Muscle layer of colon (tissue), 2 donors: ENCODE measurements at regions not wholly inside any gene's neighbourhood (a gene's known extent, or its start where the extent isn't known, plus 50 kb on each side); places are given as distances from the start of the nearest gene placed in this dataset.

Source experiments
- H3K27ac ChIP-seq: one replicate; pipeline ENCODE4 v1.7.0; 2013; ENCODE audit warnings: low read depth, mild to moderate bottlenecking, low read length, moderate library complexity
- H3K27me3 ChIP-seq, 2 donors: one replicate each; pipeline ENCODE4 v1.7.0; 2013; ENCODE audit warnings: low read length in 2 of 2, mild to moderate bottlenecking in 2 of 2; ENCODE audit not compliant: insufficient read depth in 2 of 2, control insufficient read depth in 1 of 2
- H3K36me3 ChIP-seq: one replicate; pipeline ENCODE4 v1.7.0; 2013; ENCODE audit warnings: mild to moderate bottlenecking, low read length; ENCODE audit not compliant: insufficient read depth
- H3K4me1 ChIP-seq: one replicate; pipeline ENCODE4 v1.7.0; 2013; ENCODE audit warnings: mild to moderate bottlenecking, low read length; ENCODE audit not compliant: insufficient read depth
- H3K4me3 ChIP-seq, 2 donors: one replicate each; pipeline ENCODE4 v1.7.0; 2013; ENCODE audit warnings: low read length in 2 of 2, low read depth in 1 of 2, mild to moderate bottlenecking in 1 of 2, moderate library complexity in 1 of 2
- H3K9ac ChIP-seq: one replicate; pipeline ENCODE4 v1.7.0; 2013; ENCODE audit warnings: low read length
- H3K9me3 ChIP-seq: one replicate; pipeline ENCODE4 v1.7.0; 2013; ENCODE audit warnings: mild to moderate bottlenecking, low read length
- donor health status: abdominal sarcoma.
- donor health status: Adenocarcinoma of cecum.

GRCh38 chr21:19245188-19245580 is 841.6 kb upstream of the TMPRSS15 start:
- H3K27ac ChIP-seq: no peak overlapping the region
- H3K4me3 ChIP-seq: no peak overlapping the region
- H3K9me3 ChIP-seq: no peaks in the 10 kb centered on the region
- H3K9ac ChIP-seq: no peak overlapping the region
- no peaks in the 10 kb centered on the region for H3K36me3 ChIP-seq
- no peaks in the 10 kb centered on the region for H3K27me3 ChIP-seq
- H3K4me1 ChIP-seq: no peaks in the 10 kb centered on the region

DNA sequence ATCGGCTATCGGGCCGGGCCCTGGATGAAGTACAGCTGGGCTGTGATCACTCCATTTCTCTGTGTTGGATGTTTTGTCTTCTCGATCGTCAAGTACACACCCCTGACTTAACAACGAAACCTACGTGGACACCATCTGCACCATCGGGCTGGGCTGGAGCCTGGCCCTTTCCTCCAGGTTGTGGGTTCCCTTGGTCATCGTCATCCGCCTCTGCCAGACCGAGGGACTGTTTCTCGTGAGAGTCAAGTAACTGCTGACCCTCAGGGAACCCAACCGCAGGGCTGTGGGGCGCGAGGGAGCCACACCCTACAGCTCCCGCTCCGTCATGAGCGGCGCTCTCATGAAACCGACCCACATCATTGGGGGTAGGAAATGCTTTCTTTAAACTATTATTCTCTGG is 842.4 kb upstream of the TMPRSS15 start:
- H3K27me3 ChIP-seq: no peaks in the 10 kb centered on the region
- H3K9ac ChIP-seq: no peak overlapping the region
- H3K27ac ChIP-seq: no peak overlapping the region
- H3K4me3 ChIP-seq: no peak overlapping the region
- H3K4me1 ChIP-seq: no peaks in the 10 kb centered on the region
- no peaks in the 10 kb centered on the region for H3K36me3 ChIP-seq
- no peaks in the 10 kb centered on the region for H3K9me3 ChIP-seq

DNA sequence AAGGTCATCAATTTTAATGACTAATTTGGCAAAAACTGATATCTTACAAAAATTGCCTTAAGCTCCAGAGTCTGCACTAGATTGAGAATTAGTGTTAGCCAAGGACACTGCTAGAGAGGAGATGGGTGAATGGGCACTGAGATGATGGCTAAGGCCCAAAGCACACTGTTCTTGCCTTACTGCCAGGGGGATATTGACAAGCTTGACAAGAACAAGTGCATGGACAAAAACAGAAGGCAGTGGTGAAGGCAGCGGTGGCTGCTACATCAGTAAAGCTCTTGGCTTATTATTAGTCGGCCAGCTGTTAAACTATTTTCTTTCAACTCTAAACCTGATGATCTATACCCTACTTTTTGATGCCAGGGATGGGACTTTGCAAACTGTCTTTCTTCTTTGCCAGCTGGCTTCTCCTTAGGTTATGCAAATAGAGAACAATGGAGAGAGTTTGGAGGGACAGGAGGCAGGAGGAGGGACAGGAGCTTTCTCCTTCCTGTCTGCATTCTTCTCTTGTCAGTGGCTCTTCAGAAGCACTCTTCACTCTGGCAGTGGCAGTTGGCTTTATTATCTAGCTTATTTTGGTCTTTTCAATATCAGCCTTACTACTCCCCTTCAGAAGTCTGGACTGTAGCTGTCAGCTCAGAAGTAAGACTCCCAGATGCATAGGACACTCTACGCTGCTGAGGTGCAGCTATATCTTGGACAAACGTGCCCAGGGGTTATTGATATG is 853.5 kb upstream of the TMPRSS15 start:
- Histone ChIP-seq H3K27ac (no peak overlapping the region), H3K4me3 (no peak overlapping the region), H3K9me3 (no peaks in the 10 kb centered on the region)

DNA sequence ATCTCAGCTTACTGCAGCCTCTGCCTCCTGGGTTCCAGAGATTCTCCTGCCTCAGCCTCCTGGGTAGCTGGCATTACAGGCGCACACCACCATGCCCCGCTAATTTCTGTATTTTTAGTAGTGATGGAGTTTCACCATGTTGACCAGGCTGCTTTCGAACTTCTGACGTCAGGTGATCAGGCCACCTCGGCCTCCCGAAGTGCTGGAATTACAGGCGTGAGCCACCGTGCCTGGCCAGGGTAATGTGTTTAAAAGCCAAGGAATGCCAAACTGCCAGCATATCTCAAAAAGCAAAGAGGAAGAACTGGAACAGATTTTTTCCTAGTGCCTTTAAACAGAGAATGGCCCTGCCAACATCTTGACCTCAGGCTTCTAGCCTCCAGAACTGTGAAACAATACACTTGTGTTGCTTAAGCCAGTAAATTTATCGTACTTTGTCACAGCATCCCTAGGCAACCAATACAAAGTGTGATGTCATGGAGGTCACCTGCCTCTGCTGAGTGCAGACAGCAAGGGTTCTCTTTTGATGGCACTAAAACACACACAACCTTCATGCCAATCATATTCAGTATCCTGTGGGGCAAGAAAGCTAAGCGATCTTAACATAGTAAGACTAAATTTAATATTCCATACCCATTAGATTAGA is 858.3 kb upstream of the TMPRSS15 start:
- Histone ChIP-seq H3K4me3 (no peak overlapping the region), H3K4me1 (no peaks in the 10 kb centered on the region), H3K36me3 (no peaks in the 10 kb centered on the region), H3K9me3 (no peaks in the 10 kb centered on the region), H3K27me3 (no peaks in the 10 kb centered on the region), H3K27ac (no peak overlapping the region), H3K9ac (no peak overlapping the region)

More for the DNA sequence above, 853.5 kb upstream of the TMPRSS15 start:
- Histone ChIP-seq H3K4me1 (peaks cover 8% of the 10 kb centered on the region), H3K27me3 (no peaks in the 10 kb centered on the region), H3K36me3 (no peaks in the 10 kb centered on the region), H3K9ac (no peak overlapping the region)

GRCh38 chr21:19266636-19267035 is 863.1 kb upstream of the TMPRSS15 start:
- Histone ChIP-seq H3K4me1 (no peaks in the 10 kb centered on the region), H3K9ac (no peak overlapping the region), H3K27ac (no peak overlapping the region), H3K9me3 (no peaks in the 10 kb centered on the region), H3K27me3 (no peaks in the 10 kb centered on the region), H3K36me3 (no peaks in the 10 kb centered on the region), H3K4me3 (no peak overlapping the region)

- no peak overlapping the region for H3K4me3 ChIP-seq
These were observed 865.1 kb upstream of the TMPRSS15 start for GRCh38 chr21:19268686-19269085.

DNA sequence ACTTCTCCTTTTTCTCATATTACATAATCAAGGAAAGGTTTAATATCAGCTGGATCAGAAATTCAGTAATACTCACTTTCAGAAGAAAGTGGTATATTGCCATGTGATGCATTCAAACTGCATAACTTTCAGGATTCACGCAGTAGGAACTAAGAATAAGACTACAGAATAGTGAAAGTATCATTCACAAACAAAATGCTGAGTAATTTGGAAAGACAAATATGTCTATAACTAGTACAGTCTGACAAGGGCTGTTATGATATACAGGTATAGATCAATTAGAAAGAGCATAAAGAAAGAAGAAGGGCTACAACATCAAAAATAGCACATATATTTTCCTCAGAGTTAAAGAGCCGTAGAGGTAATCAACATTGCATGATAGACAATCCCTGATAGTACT is 871.5 kb upstream of the TMPRSS15 start:
- no peak overlapping the region for H3K27ac ChIP-seq

More at GRCh38 chr21:19268686-19269085, 865.1 kb upstream of the TMPRSS15 start:
- no peak overlapping the region for H3K27ac ChIP-seq
- no peaks in the 10 kb centered on the region for H3K9me3 ChIP-seq
- no peaks in the 10 kb centered on the region for H3K36me3 ChIP-seq
- H3K9ac ChIP-seq: no peak overlapping the region
- no peaks in the 10 kb centered on the region for H3K4me1 ChIP-seq
- no peaks in the 10 kb centered on the region for H3K27me3 ChIP-seq

GRCh38 chr21:19276665-19277064 is 873.1 kb upstream of the TMPRSS15 start:
- no peak overlapping the region for H3K9ac ChIP-seq
- H3K36me3 ChIP-seq: no peaks in the 10 kb centered on the region
- H3K27ac ChIP-seq: no peak overlapping the region
- no peaks in the 10 kb centered on the region for H3K9me3 ChIP-seq
- no peaks in the 10 kb centered on the region for H3K4me1 ChIP-seq
- H3K4me3 ChIP-seq: no peak overlapping the region
- no peaks in the 10 kb centered on the region for H3K27me3 ChIP-seq

More for the DNA sequence above, 871.5 kb upstream of the TMPRSS15 start:
- Histone ChIP-seq H3K4me1 (no peaks in the 10 kb centered on the region), H3K27me3 (no peaks in the 10 kb centered on the region), H3K9me3 (no peaks in the 10 kb centered on the region), H3K4me3 (no peak overlapping the region), H3K36me3 (no peaks in the 10 kb centered on the region), H3K9ac (no peak overlapping the region)

DNA sequence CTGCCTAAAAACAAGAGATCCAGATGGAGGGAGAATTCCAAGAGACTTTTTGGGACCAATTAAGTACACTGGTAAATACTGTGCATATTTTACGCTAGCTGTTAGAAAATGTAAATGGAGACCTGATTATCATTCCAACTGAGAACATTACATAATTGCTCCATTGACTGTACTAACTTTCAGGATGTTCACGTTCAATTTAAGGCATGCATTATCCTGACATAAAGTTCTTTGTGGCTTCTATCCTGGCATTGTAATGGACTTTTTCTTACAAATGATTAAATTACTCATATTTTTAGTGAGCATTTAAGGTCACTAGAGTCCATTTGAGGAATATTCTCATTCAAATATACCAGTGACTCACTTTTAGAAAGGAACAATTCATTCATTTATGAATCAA is 883.3 kb upstream of the TMPRSS15 start:
- Histone ChIP-seq H3K36me3 (no peaks in the 10 kb centered on the region), H3K4me3 (no peak overlapping the region), H3K27ac (no peak overlapping the region), H3K9ac (no peak overlapping the region), H3K27me3 (no peaks in the 10 kb centered on the region), H3K9me3 (no peaks in the 10 kb centered on the region), H3K4me1 (no peaks in the 10 kb centered on the region)

- Histone ChIP-seq H3K9me3 (no peaks in the 10 kb centered on the region), H3K27ac (no peak overlapping the region), H3K27me3 (no peaks in the 10 kb centered on the region), H3K9ac (no peak overlapping the region), H3K4me1 (no peaks in the 10 kb centered on the region), H3K36me3 (no peaks in the 10 kb centered on the region), H3K4me3 (no peak overlapping the region)
These were observed 886.7 kb upstream of the TMPRSS15 start for GRCh38 chr21:19290328-19290727.

DNA sequence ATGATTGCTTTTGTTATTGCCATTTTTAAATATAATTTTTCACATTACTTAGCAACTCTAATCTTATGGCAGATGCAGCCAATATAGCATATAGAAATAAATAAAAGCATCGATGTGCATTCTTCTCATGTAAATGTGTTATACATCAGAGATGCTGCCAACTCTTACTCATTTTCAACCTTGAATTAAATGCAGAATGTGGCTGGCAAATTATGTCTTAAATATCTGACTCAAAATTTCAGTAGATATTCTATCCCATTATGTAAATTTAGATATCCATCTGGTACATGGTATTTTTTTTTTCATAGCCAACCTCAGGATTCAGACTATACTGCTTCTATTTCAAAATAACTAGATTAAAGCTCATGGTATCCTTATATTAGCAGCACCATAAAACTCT is 916.7 kb upstream of the TMPRSS15 start:
- Histone ChIP-seq H3K4me1 (no peaks in the 10 kb centered on the region), H3K27me3 (no peaks in the 10 kb centered on the region), H3K9me3 (no peaks in the 10 kb centered on the region), H3K4me3 (no peak overlapping the region), H3K9ac (no peak overlapping the region), H3K27ac (no peak overlapping the region), H3K36me3 (no peaks in the 10 kb centered on the region)

DNA sequence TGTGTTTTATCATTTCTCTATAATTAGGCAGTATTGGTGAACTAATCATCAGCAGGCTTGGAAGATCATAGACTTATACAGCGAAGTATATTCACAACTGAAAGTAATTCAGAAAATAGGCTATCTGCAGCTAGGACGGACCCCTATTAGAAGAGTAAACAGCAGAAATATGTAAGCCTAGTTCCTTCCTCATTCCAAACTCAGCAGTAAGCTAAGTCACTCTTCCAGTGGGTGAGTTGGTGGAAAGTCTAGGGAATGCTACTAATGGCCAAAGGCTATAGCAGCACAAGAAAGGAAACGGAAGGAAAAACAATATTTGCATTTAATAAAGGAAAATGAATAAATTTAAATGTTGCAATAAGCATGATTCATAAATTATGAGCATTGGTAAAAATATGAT is 918.1 kb upstream of the TMPRSS15 start:
- Histone ChIP-seq H3K27ac (no peak overlapping the region), H3K9me3 (no peaks in the 10 kb centered on the region), H3K27me3 (no peaks in the 10 kb centered on the region), H3K4me3 (no peak overlapping the region), H3K9ac (no peak overlapping the region), H3K4me1 (no peaks in the 10 kb centered on the region), H3K36me3 (no peaks in the 10 kb centered on the region)
